ENCODE measurements at regions not wholly inside any gene's neighbourhood (a gene's known extent, or its start where the extent isn't known, plus 50 kb on each side); places are given as distances from the start of the nearest gene placed in this dataset.

- no peak for DNase-seq
These were observed 156.8 kb upstream of the LEF1 start for GRCh38 chr4:108325561-108325960.

- DNase-seq = no peak
These were observed 155.7 kb upstream of the LEF1 start for GRCh38 chr4:108324450-108324849.

GRCh38 chr4:108322497-108322896 is 153.8 kb upstream of the LEF1 start:
- DNase-seq = no peak

- no peak for DNase-seq
These were observed 151.3 kb upstream of the LEF1 start for GRCh38 chr4:108320061-108320460.

- no peak for DNase-seq
These were observed 148.6 kb upstream of the LEF1 start for GRCh38 chr4:108317377-108317776.

GRCh38 chr4:108315694-108316093 is 147.0 kb upstream of the LEF1 start:
- no peak for DNase-seq

- DNase-seq = no peak
These were observed 146.3 kb upstream of the LEF1 start for GRCh38 chr4:108314900-108315589.

GRCh38 chr4:108313546-108314339 is 145.0 kb upstream of the LEF1 start:
- no peak for DNase-seq

GRCh38 chr4:108311313-108311712 is 142.6 kb upstream of the LEF1 start:
- no peak for DNase-seq

GRCh38 chr4:108303488-108304177 is 134.9 kb upstream of the LEF1 start:
- no peak for DNase-seq

GRCh38 chr4:108301545-108302251 is 133.0 kb upstream of the LEF1 start:
- DNase-seq = no peak

- no peak for DNase-seq
These were observed 128.9 kb upstream of the LEF1 start for GRCh38 chr4:108297605-108298004.

- DNase-seq = no peak
These were observed 123.5 kb upstream of the LEF1 start for GRCh38 chr4:108292229-108292628.

- DNase-seq = no peak
These were observed 122.4 kb upstream of the LEF1 start for GRCh38 chr4:108291137-108291536.

- DNase-seq = no peak
These were observed 119.2 kb upstream of the LEF1 start for GRCh38 chr4:108287834-108288413.

GRCh38 chr4:108280072-108280471 is 111.3 kb upstream of the LEF1 start:
- no peak for DNase-seq

GRCh38 chr4:108276690-108277089 is 108.0 kb upstream of the LEF1 start:
- DNase-seq = no peak

- no peak for DNase-seq
These were observed 104.3 kb upstream of the LEF1 start for GRCh38 chr4:108272986-108273385.

GRCh38 chr4:108272561-108272960 is 103.8 kb upstream of the LEF1 start:
- DNase-seq = no peak

GRCh38 chr4:108272046-108272445 is 103.3 kb upstream of the LEF1 start:
- no peak for DNase-seq

GRCh38 chr4:108270466-108271450 is 102.0 kb upstream of the LEF1 start:
- DNase-seq = no peak

- DNase-seq = no peak
These were observed 96.0 kb upstream of the LEF1 start for GRCh38 chr4:108264693-108265092.

All from stimulated activated CD8-positive, alpha-beta memory T cell treated with anti-CD3 and anti-CD28 coated beads, Interleukin-4, amount 100 ng/mL, for 48 hours (primary cell).